Mesendoderm (in vitro differentiated cells): ENCODE measurements at regions not wholly inside any gene's neighbourhood (a gene's known extent, or its start where the extent isn't known, plus 50 kb on each side); places are given as distances from the start of the nearest gene placed in this dataset.

Source experiments
- DNase-seq: peaks from one replicate; pipeline ENCODE4 v3.0.0; 2013
- H2AK5ac ChIP-seq: 2 replicates; pipeline ENCODE4 v1.6.1; 2013; ENCODE audit warnings: low read length, inconsistent platforms
- H2BK120ac ChIP-seq: 2 replicates; pipeline ENCODE4 v1.6.1; 2013; ENCODE audit warnings: low read depth, mild to moderate bottlenecking, low read length, moderate library complexity, mixed read lengths
- H2BK15ac ChIP-seq: replicated peaks from 2 replicates; pipeline ENCODE4 v1.6.1; 2013; ENCODE audit warnings: low read depth, mild to moderate bottlenecking, moderate library complexity
- H2BK5ac ChIP-seq: 2 replicates; pipeline ENCODE4 v1.6.1; 2013; ENCODE audit warnings: low read length, inconsistent platforms
- H3K18ac ChIP-seq: 2 replicates; pipeline ENCODE4 v1.6.1; 2013; ENCODE audit warnings: mild to moderate bottlenecking, low read length, mixed read lengths
- H3K23ac ChIP-seq: one replicate; pipeline ENCODE4 v1.6.1; 2013; ENCODE audit warnings: low read length
- H3K27ac ChIP-seq: 2 replicates; pipeline ENCODE4 v1.5.1; 2013; ENCODE audit warnings: low read depth, mild to moderate bottlenecking, inconsistent platforms, low read length, moderate library complexity
- H3K27me3 ChIP-seq: 2 replicates; pipeline ENCODE4 v1.6.1; 2013; ENCODE audit warnings: low read length, control low read depth, mild to moderate bottlenecking, inconsistent platforms; ENCODE audit not compliant: insufficient read depth, poor library complexity
- H3K36me3 ChIP-seq: 2 replicates; pipeline ENCODE4 v1.6.1; 2013; ENCODE audit warnings: low read length, inconsistent platforms; ENCODE audit not compliant: control insufficient read depth, insufficient read depth
- H3K4ac ChIP-seq: one replicate; pipeline ENCODE4 v1.6.1; 2013; ENCODE audit warnings: low read depth, mild to moderate bottlenecking, low read length, moderate library complexity
- H3K4me1 ChIP-seq: 2 replicates; pipeline ENCODE4 v1.6.1; 2013; ENCODE audit warnings: low read depth, low read length, inconsistent platforms; ENCODE audit not compliant: control insufficient read depth
- H3K4me2 ChIP-seq: 2 replicates; pipeline ENCODE4 v1.6.1; 2013; ENCODE audit warnings: low read length
- H3K4me3 ChIP-seq: 2 replicates; pipeline ENCODE4 v1.5.1; 2013; ENCODE audit warnings: mild to moderate bottlenecking, low read length
- H3K56ac ChIP-seq: one replicate; pipeline ENCODE4 v1.6.1; 2013; ENCODE audit warnings: low read length
- H3K79me1 ChIP-seq: 2 replicates; pipeline ENCODE4 v1.6.1; 2013; ENCODE audit warnings: low read length, inconsistent platforms
- H3K79me2 ChIP-seq: 2 replicates; pipeline ENCODE4 v1.6.1; 2013; ENCODE audit warnings: mild to moderate bottlenecking, low read length; ENCODE audit not compliant: control insufficient read depth, insufficient read depth
- H3K9ac ChIP-seq: 2 replicates; pipeline ENCODE4 v1.6.1; 2013; ENCODE audit warnings: low read length, inconsistent platforms
- H4K5ac ChIP-seq: one replicate; pipeline ENCODE4 v1.6.1; 2013; ENCODE audit warnings: low read length
- H4K8ac ChIP-seq: one replicate; pipeline ENCODE4 v1.6.1; 2013; ENCODE audit warnings: low read depth, mild to moderate bottlenecking, control low read depth, low read length, moderate library complexity
- WGBS: extraction: QIAGEN DNeasy Blood & Tissue Kit; methylation state at CpG from one replicate; pipeline ENCODE4 v1.1.7; 2013; ENCODE audit warnings: low lambda C conversion rate, missing lambda C conversion rate; ENCODE audit not compliant: insufficient coverage; ENCODE audit errors: extremely low coverage; 5-methylcytosine and 5-hydroxymethylcytosine counted together

DNA sequence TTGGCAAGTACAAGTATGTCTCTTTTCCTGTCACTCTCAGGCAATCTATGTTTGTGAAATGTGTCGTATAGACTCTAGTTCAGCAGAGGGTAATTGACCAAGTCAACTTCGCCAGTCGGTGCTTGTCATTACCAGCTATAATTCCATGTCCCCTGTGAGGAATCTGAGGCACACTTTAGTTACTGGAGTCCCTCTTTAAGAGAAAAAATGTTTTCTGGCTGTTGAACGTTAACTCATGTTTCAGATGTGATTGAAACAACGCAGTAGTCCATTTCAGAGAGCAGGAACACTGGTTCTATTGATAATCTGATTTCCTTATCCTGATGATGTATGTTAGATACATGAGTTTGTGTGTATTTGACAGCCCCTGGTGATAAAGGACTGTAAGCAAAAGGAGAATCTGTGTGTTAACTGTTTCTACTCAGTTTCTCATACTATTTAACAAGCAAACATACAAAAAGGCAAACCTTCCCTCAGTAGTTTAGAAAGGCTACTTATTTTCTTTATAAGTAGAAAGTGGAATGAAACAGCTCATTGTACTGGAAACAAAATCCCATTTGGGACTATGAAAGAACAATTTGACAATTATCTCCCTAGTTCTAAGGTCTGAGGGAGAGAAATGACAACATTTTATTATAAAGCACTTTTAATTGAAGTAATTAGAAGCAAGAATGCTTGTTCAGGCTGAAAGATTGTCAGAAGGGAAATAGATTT is 161.1 kb upstream of the TRHDE start:
- no peaks in the 10 kb centered on the region for H3K36me3 ChIP-seq
- H3K79me2 ChIP-seq: no peaks in the 10 kb centered on the region
- no peak overlapping the region for H2BK15ac ChIP-seq
- no peak overlapping the region for H4K8ac ChIP-seq
- no peak overlapping the region for H3K23ac ChIP-seq
- H3K18ac ChIP-seq: no peak overlapping the region
- H2BK120ac ChIP-seq: no peak overlapping the region
- no peak overlapping the region for H2BK5ac ChIP-seq
- no peak overlapping the region for H3K4ac ChIP-seq
- no peak overlapping the region for H2AK5ac ChIP-seq
- H3K27me3 ChIP-seq: no peaks in the 10 kb centered on the region
- no peak overlapping the region for H3K9ac ChIP-seq
- H3K27ac ChIP-seq: no peak overlapping the region
- DNase-seq: no peak
- no peaks in the 10 kb centered on the region for H3K4me1 ChIP-seq
- WGBS: no CpG with 5 or more reads among the region's 5 CpGs
- H3K4me2 ChIP-seq: no peak overlapping the region
- H3K79me1 ChIP-seq: no peaks in the 10 kb centered on the region
- no peak overlapping the region for H4K5ac ChIP-seq
- H3K4me3 ChIP-seq: no peak overlapping the region
- no peak overlapping the region for H3K56ac ChIP-seq

DNA sequence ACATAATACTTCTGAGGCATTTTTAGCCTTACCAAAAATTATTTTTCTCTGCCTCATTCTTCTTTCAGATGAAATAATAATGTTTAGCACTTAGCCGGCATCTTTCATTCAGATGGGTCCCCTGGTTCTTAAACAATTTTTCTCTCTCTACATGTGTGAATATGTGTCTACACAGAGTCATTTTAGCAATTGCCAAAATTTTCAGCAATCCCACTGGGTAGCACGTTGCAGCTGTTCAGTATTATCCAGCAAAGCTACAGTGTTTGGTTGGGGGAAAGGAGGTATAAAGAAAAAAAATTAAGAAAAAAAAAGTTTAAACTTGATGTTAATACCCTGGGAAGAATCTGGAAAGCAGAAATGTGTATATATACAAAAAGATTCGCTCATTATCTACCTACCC is 160.5 kb upstream of the TRHDE start:
- Histone ChIP-seq H4K5ac (no peak overlapping the region), H3K36me3 (no peaks in the 10 kb centered on the region), H3K4me1 (no peaks in the 10 kb centered on the region), H4K8ac (no peak overlapping the region), H3K9ac (no peak overlapping the region), H3K18ac (no peak overlapping the region), H3K27ac (no peak overlapping the region), H3K23ac (no peak overlapping the region), H3K79me2 (no peaks in the 10 kb centered on the region), H2BK120ac (no peak overlapping the region), H3K79me1 (no peaks in the 10 kb centered on the region), H3K4ac (no peak overlapping the region), H2AK5ac (no peak overlapping the region), H2BK5ac (no peak overlapping the region), H3K27me3 (no peaks in the 10 kb centered on the region), H2BK15ac (no peak overlapping the region), H3K56ac (no peak overlapping the region), H3K4me3 (no peak overlapping the region), H3K4me2 (no peak overlapping the region)
- no peak for DNase-seq
- WGBS: no CpG with 5 or more reads among the region's 3 CpGs

- Histone ChIP-seq H4K8ac (no peak overlapping the region), H3K36me3 (no peaks in the 10 kb centered on the region), H3K27me3 (no peaks in the 10 kb centered on the region), H3K56ac (no peak overlapping the region), H3K4me1 (no peaks in the 10 kb centered on the region), H3K4ac (no peak overlapping the region), H4K5ac (no peak overlapping the region), H3K4me2 (no peak overlapping the region), H3K27ac (no peak overlapping the region), H2BK15ac (no peak overlapping the region), H3K9ac (no peak overlapping the region), H3K18ac (no peak overlapping the region), H3K79me1 (no peaks in the 10 kb centered on the region), H2BK5ac (no peak overlapping the region), H3K79me2 (no peaks in the 10 kb centered on the region), H2AK5ac (no peak overlapping the region), H2BK120ac (no peak overlapping the region), H3K23ac (no peak overlapping the region), H3K4me3 (no peak overlapping the region)
- no CpG with 5 or more reads among the region's 1 CpG for WGBS
- DNase-seq: peak; percentile 27
These were observed 138.6 kb upstream of the TRHDE start for GRCh38 chr12:72133497-72134055.

- Histone ChIP-seq H2BK15ac (no peak overlapping the region), H3K9ac (no peak overlapping the region), H3K4me1 (no peaks in the 10 kb centered on the region), H3K23ac (no peak overlapping the region), H3K4me3 (no peak overlapping the region), H3K27ac (no peak overlapping the region), H4K8ac (no peak overlapping the region), H3K79me1 (no peaks in the 10 kb centered on the region), H4K5ac (no peak overlapping the region), H2BK5ac (no peak overlapping the region), H3K79me2 (no peaks in the 10 kb centered on the region), H2BK120ac (no peak overlapping the region), H3K4me2 (no peak overlapping the region), H3K36me3 (no peaks in the 10 kb centered on the region), H3K27me3 (no peaks in the 10 kb centered on the region), H3K56ac (no peak overlapping the region), H2AK5ac (no peak overlapping the region), H3K18ac (no peak overlapping the region), H3K4ac (no peak overlapping the region)
- no CpG with 5 or more reads among the region's 7 CpGs for WGBS
- no peak for DNase-seq
These were observed 137.7 kb upstream of the TRHDE start for GRCh38 chr12:72134246-72135020.

- Histone ChIP-seq H2BK120ac (no peak overlapping the region), H4K5ac (no peak overlapping the region), H3K79me2 (no peaks in the 10 kb centered on the region), H3K4ac (no peak overlapping the region), H3K9ac (no peak overlapping the region), H3K27ac (no peak overlapping the region), H3K79me1 (no peaks in the 10 kb centered on the region), H3K56ac (no peak overlapping the region), H3K36me3 (no peaks in the 10 kb centered on the region), H3K4me1 (no peaks in the 10 kb centered on the region), H3K23ac (no peak overlapping the region), H3K4me2 (no peak overlapping the region), H2BK5ac (no peak overlapping the region), H3K18ac (no peak overlapping the region), H2BK15ac (no peak overlapping the region), H3K4me3 (no peak overlapping the region), H2AK5ac (no peak overlapping the region), H3K27me3 (no peaks in the 10 kb centered on the region), H4K8ac (no peak overlapping the region)
- WGBS: no CpG with 5 or more reads among the region's 2 CpGs
- DNase-seq: no peak
These were observed 137.2 kb upstream of the TRHDE start for GRCh38 chr12:72135021-72135301.
